GM12878 (cell line): ENCODE measurements at regions not wholly inside any gene's neighbourhood (a gene's known extent, or its start where the extent isn't known, plus 50 kb on each side); places are given as distances from the start of the nearest gene placed in this dataset.

ENCODE experiments used
- CHD1 ChIP-seq: IDR thresholded peaks from 2 replicates; pipeline ENCODE4 v1.6.1; 2012; ENCODE audit warnings: low read depth, low read length, improper control_type of control experiment
- ESRRA ChIP-seq: IDR thresholded peaks from 2 replicates; pipeline ENCODE4 v1.6.1; 2012; ENCODE audit warnings: mild to moderate bottlenecking, low read length, improper control_type of control experiment
- EZH2 ChIP-seq: IDR thresholded peaks from 2 replicates; pipeline ENCODE4 v1.6.1; 2012; ENCODE audit warnings: low read depth, mild to moderate bottlenecking, control low read depth, inconsistent platforms, low read length, borderline replicate concordance; ENCODE audit not compliant: control insufficient read depth
- FOXM1 ChIP-seq: IDR thresholded peaks from 2 replicates; pipeline ENCODE4 v1.6.1; 2012; ENCODE audit warnings: low read depth, mild to moderate bottlenecking, inconsistent platforms, low read length, moderate library complexity
- JUNB ChIP-seq: IDR thresholded peaks from 2 replicates; pipeline ENCODE4 v1.6.1; 2016; ENCODE audit warnings: antibody characterized with exemption, mild to moderate bottlenecking
- LARP7 ChIP-seq: fragments of 450-650 bp; IDR thresholded peaks from 2 replicates; pipeline ENCODE4 v1.6.1; 2017; ENCODE audit warnings: mild to moderate bottlenecking
- SREBF2 ChIP-seq: IDR thresholded peaks from 2 replicates; pipeline ENCODE4 v1.6.1; 2012; ENCODE audit warnings: mild to moderate bottlenecking, low read length
- ZBTB40 ChIP-seq: fragments of 450-650 bp; IDR thresholded peaks from 2 replicates; pipeline ENCODE4 v1.6.1; 2016; ENCODE audit warnings: mild to moderate bottlenecking, moderate library complexity, borderline replicate concordance
- ZNF207 ChIP-seq: fragments of 450-650 bp; IDR thresholded peaks from 2 replicates; pipeline ENCODE4 v1.6.1; 2014; ENCODE audit warnings: antibody characterized with exemption, mild to moderate bottlenecking, borderline replicate concordance
- TF ChIP-seq, protein P1 (sequence below), 3 experiments: IDR thresholded peaks in 2 of 3; conservative IDR thresholded peaks in 1 of 3; 2 replicates each; pipeline ENCODE4 v1.5.1; 2011; ENCODE audit warnings: low read depth in 3 of 3, low read length in 3 of 3, mild to moderate bottlenecking in 3 of 3, control low read depth in 2 of 3, moderate library complexity in 2 of 3, inconsistent platforms in 1 of 3, mixed read lengths in 1 of 3; ENCODE audit not compliant: control insufficient read depth in 2 of 3, insufficient read depth in 1 of 3; ENCODE audit errors: extremely low read depth in 1 of 3
- TF ChIP-seq, protein P2 (sequence below): fragments of 450-650 bp; IDR thresholded peaks from 2 replicates; pipeline ENCODE4 v1.6.1; 2017; ENCODE audit warnings: mild to moderate bottlenecking

DNA sequence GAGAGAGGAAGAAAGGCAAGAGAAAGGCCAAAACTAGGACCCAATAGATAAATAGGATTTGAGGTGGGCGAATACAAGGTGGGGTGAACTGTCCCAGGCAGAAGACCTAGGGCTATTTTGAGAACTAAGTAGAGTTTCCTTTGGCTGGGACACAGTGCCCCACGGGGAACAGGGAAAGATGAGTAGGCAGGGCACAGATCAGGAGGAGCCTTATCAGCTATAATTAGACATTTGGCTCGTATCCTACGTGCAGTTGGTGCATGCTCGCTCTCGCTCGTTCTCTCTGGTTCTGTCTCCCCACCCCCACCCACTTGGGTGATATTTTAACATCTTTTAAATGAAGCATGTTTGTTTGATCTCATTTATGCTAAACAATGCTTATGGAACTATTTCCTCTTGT is 235.0 kb upstream of the JUN start:
- TF ChIP-seq FOXM1 (no peak), EZH2 (no peak), ZNF207 (no peak), LARP7 (no peak), ZBTB40 (no peak), JUNB (no peak), SREBF2 (no peak), ESRRA (no peak), CHD1 (no peak)
- TF ChIP-seq, protein P1, sequence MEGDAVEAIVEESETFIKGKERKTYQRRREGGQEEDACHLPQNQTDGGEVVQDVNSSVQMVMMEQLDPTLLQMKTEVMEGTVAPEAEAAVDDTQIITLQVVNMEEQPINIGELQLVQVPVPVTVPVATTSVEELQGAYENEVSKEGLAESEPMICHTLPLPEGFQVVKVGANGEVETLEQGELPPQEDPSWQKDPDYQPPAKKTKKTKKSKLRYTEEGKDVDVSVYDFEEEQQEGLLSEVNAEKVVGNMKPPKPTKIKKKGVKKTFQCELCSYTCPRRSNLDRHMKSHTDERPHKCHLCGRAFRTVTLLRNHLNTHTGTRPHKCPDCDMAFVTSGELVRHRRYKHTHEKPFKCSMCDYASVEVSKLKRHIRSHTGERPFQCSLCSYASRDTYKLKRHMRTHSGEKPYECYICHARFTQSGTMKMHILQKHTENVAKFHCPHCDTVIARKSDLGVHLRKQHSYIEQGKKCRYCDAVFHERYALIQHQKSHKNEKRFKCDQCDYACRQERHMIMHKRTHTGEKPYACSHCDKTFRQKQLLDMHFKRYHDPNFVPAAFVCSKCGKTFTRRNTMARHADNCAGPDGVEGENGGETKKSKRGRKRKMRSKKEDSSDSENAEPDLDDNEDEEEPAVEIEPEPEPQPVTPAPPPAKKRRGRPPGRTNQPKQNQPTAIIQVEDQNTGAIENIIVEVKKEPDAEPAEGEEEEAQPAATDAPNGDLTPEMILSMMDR (IDR thresholded peaks at IDR 0.05 in 2 of 3, conservative IDR thresholded peaks at IDR 0.05 in 1 of 3; ENCODE audit: control insufficient read depth in 2 of 3, extremely low read depth in 1 of 3, insufficient read depth in 1 of 3, low read depth in 3 of 3, low read length in 3 of 3): no peak
- TF ChIP-seq, protein P2, sequence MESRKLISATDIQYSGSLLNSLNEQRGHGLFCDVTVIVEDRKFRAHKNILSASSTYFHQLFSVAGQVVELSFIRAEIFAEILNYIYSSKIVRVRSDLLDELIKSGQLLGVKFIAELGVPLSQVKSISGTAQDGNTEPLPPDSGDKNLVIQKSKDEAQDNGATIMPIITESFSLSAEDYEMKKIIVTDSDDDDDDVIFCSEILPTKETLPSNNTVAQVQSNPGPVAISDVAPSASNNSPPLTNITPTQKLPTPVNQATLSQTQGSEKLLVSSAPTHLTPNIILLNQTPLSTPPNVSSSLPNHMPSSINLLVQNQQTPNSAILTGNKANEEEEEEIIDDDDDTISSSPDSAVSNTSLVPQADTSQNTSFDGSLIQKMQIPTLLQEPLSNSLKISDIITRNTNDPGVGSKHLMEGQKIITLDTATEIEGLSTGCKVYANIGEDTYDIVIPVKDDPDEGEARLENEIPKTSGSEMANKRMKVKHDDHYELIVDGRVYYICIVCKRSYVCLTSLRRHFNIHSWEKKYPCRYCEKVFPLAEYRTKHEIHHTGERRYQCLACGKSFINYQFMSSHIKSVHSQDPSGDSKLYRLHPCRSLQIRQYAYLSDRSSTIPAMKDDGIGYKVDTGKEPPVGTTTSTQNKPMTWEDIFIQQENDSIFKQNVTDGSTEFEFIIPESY: no peak
